ENCODE measurements at regions not wholly inside any gene's neighbourhood (a gene's known extent, or its start where the extent isn't known, plus 50 kb on each side); places are given as distances from the start of the nearest gene placed in this dataset.
"Not testable (repeated sequence)": the region's sequence is repeated elsewhere in the genome, so short reads cannot be mapped to it uniquely, and the experiment has no call there.

DNA sequence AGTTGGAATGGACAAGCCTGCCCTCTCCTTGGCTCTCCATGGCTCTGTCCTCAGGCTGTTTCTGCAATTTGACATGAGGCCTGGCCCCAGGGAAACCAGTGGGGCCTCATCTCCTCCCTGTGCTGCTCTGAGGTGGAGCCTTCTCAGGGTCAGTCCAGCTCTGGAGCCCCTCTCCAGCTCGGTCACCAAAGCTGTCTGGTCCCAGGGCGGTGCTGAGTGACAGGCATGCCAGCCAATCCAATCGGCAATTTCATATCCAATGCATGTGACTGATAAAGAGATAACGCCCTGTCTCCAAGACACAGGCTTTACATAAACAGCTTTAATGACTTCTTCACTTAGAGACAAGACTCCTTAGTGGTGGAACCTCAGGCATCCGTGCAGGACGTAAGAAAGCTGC, 1379.2 kb downstream of the CDH12 start:
- TF ChIP-seq, protein P1, sequence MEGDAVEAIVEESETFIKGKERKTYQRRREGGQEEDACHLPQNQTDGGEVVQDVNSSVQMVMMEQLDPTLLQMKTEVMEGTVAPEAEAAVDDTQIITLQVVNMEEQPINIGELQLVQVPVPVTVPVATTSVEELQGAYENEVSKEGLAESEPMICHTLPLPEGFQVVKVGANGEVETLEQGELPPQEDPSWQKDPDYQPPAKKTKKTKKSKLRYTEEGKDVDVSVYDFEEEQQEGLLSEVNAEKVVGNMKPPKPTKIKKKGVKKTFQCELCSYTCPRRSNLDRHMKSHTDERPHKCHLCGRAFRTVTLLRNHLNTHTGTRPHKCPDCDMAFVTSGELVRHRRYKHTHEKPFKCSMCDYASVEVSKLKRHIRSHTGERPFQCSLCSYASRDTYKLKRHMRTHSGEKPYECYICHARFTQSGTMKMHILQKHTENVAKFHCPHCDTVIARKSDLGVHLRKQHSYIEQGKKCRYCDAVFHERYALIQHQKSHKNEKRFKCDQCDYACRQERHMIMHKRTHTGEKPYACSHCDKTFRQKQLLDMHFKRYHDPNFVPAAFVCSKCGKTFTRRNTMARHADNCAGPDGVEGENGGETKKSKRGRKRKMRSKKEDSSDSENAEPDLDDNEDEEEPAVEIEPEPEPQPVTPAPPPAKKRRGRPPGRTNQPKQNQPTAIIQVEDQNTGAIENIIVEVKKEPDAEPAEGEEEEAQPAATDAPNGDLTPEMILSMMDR (IDR thresholded peaks at IDR 0.05) = not testable (repeated sequence)
- TF ChIP-seq ZFX (IDR thresholded peaks at IDR 0.05; ENCODE audit: borderline replicate concordance) = not testable (repeated sequence)
